ENCODE measurements at regions not wholly inside any gene's neighbourhood (a gene's known extent, or its start where the extent isn't known, plus 50 kb on each side); places are given as distances from the start of the nearest gene placed in this dataset.

DNA sequence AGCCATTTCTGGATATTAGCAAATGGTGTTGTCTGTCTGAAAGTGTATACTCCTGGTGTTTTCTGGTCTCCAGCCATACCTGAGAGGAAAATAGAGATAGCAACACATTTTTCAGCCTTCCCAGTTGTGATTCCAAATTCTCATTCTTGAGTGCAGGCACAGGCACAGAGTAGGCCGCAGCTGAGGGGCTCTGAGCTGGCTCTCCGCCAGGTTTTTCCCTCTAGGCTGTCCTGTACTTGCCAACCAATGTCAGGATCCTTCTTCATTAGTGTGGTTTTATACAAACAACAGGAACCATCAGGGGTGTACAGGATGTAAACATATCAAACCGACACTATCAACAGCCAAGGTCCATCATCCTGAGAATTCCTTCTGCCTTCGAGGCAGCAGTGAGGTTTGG lies 1733.6 kb upstream of the CELF4 start:
- Histone ChIP-seq H3K4me3 (ENCODE audit: low read depth, low read length, poor library complexity, severe bottlenecking) (no peak overlapping the region), H2AFZ (ENCODE audit: low read length) (no peak overlapping the region), H3K9me3 (ENCODE audit: low read length) (no peaks in the 10 kb centered on the region), H3K79me2 (ENCODE audit: insufficient read depth, low read length) (no peaks in the 10 kb centered on the region), H3K9me2 (ENCODE audit: low read depth, low read length) (no peaks in the 10 kb centered on the region), H3K4me1 (ENCODE audit: insufficient read depth, low read length, severe bottlenecking) (no peaks in the 10 kb centered on the region), H3K9ac (ENCODE audit: low read length) (no peak overlapping the region), H3F3A (ENCODE audit: insufficient read depth, low read length) (no peaks in the 10 kb centered on the region), H3K36me3 (ENCODE audit: insufficient read depth, low read length) (no peaks in the 10 kb centered on the region), H3K4me2 (ENCODE audit: low read length) (no peak overlapping the region), H3K27me3 (ENCODE audit: insufficient read depth, low read length) (no peaks in the 10 kb centered on the region), H4K20me1 (ENCODE audit: insufficient read depth, low read length) (no peaks in the 10 kb centered on the region), H3K27ac (ENCODE audit: low read depth, low read length, poor library complexity, severe bottlenecking) (no peak overlapping the region)
- TF ChIP-seq, protein P1, sequence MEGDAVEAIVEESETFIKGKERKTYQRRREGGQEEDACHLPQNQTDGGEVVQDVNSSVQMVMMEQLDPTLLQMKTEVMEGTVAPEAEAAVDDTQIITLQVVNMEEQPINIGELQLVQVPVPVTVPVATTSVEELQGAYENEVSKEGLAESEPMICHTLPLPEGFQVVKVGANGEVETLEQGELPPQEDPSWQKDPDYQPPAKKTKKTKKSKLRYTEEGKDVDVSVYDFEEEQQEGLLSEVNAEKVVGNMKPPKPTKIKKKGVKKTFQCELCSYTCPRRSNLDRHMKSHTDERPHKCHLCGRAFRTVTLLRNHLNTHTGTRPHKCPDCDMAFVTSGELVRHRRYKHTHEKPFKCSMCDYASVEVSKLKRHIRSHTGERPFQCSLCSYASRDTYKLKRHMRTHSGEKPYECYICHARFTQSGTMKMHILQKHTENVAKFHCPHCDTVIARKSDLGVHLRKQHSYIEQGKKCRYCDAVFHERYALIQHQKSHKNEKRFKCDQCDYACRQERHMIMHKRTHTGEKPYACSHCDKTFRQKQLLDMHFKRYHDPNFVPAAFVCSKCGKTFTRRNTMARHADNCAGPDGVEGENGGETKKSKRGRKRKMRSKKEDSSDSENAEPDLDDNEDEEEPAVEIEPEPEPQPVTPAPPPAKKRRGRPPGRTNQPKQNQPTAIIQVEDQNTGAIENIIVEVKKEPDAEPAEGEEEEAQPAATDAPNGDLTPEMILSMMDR (IDR thresholded peaks at IDR 0.05; ENCODE audit: low read length): no peak
- TF ChIP-seq EZH2 (IDR thresholded peaks at IDR 0.05; ENCODE audit: borderline replicate concordance, low read length): no peak

DNA sequence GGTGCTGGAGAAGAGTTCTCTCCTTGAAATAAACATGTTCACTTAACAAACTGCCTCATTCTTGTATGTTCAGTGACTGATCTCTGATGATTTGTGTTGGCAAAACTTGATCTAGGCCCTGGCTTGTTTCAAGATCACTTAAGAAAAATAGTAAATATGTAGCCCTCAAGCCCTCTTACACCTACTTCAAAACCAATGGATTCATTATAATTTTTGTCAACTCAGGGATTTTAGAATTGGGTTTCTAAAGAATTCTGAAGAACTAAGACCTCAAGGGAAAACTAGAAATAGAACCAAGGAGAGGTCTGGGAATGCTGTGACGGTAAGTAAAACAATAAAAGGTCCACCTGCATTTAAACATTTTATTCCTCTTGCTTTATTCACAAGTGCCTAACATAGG lies 1731.6 kb upstream of the CELF4 start:
- no peak overlapping the region for H3K27ac ChIP-seq (ENCODE audit: low read depth, low read length, poor library complexity, severe bottlenecking)
- H3K4me2 ChIP-seq (ENCODE audit: low read length): no peak overlapping the region
- no peak for TF ChIP-seq EZH2 (IDR thresholded peaks at IDR 0.05; ENCODE audit: borderline replicate concordance, low read length)
- TF ChIP-seq, protein P1 (IDR thresholded peaks at IDR 0.05; ENCODE audit: low read length): no peak
- no peaks in the 10 kb centered on the region for H4K20me1 ChIP-seq (ENCODE audit: insufficient read depth, low read length)
- no peaks in the 10 kb centered on the region for H3K79me2 ChIP-seq (ENCODE audit: insufficient read depth, low read length)
- no peak overlapping the region for H3K9ac ChIP-seq (ENCODE audit: low read length)
- H3K4me1 ChIP-seq (ENCODE audit: insufficient read depth, low read length, severe bottlenecking): no peaks in the 10 kb centered on the region
- H3K9me3 ChIP-seq (ENCODE audit: low read length): no peaks in the 10 kb centered on the region
- no peaks in the 10 kb centered on the region for H3K9me2 ChIP-seq (ENCODE audit: low read depth, low read length)
- no peaks in the 10 kb centered on the region for H3F3A ChIP-seq (ENCODE audit: insufficient read depth, low read length)
- no peaks in the 10 kb centered on the region for H3K36me3 ChIP-seq (ENCODE audit: insufficient read depth, low read length)
- H3K27me3 ChIP-seq (ENCODE audit: insufficient read depth, low read length): no peaks in the 10 kb centered on the region
- H3K4me3 ChIP-seq (ENCODE audit: low read depth, low read length, poor library complexity, severe bottlenecking): no peak overlapping the region
- no peak overlapping the region for H2AFZ ChIP-seq (ENCODE audit: low read length)

DNA sequence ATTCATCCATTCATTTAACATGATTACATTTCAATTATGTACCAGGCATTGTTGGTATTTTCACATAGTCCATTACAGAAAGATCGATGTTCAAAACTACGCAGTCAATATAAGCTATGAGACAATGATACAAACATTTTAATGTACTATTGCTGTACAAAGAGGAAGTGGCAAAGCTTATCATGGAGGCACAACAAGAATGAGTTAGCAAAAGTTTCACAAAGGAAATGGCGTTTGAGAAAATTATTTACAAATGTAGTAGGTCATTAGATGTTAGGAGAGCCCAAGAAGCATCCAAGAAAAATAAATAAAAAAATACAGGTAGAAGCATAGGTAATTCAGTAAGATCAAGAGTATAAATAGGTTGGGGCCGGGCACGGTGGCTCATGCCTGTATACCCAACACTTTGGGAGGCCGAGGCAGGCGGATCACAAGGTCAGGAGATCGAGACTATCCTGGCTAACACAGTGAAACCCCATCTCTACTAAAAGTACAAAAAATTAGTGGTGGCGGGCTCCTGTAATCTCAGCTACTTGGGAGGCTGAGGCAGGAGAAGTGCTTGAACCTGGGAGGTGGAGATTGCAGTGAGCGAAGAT lies 1730.8 kb upstream of the CELF4 start:
- no peaks in the 10 kb centered on the region for H3K9me3 ChIP-seq (ENCODE audit: low read length)
- H3K36me3 ChIP-seq (ENCODE audit: insufficient read depth, low read length): no peaks in the 10 kb centered on the region
- H2AFZ ChIP-seq (ENCODE audit: low read length): no peak overlapping the region

More for the DNA sequence above, 1730.8 kb upstream of the CELF4 start:
- no peak overlapping the region for H3K4me2 ChIP-seq (ENCODE audit: low read length)
- no peaks in the 10 kb centered on the region for H3K9me2 ChIP-seq (ENCODE audit: low read depth, low read length)
- no peaks in the 10 kb centered on the region for H3K4me1 ChIP-seq (ENCODE audit: insufficient read depth, low read length, severe bottlenecking)
- no peak overlapping the region for H3K4me3 ChIP-seq (ENCODE audit: low read depth, low read length, poor library complexity, severe bottlenecking)
- H4K20me1 ChIP-seq (ENCODE audit: insufficient read depth, low read length): no peaks in the 10 kb centered on the region
- no peak overlapping the region for H3K27ac ChIP-seq (ENCODE audit: low read depth, low read length, poor library complexity, severe bottlenecking)
- H3K79me2 ChIP-seq (ENCODE audit: insufficient read depth, low read length): no peaks in the 10 kb centered on the region
- H3K27me3 ChIP-seq (ENCODE audit: insufficient read depth, low read length): no peaks in the 10 kb centered on the region
- TF ChIP-seq, protein P1 (IDR thresholded peaks at IDR 0.05; ENCODE audit: low read length): no peak
- TF ChIP-seq EZH2 (IDR thresholded peaks at IDR 0.05; ENCODE audit: borderline replicate concordance, low read length): no peak
- no peak overlapping the region for H3K9ac ChIP-seq (ENCODE audit: low read length)
- no peaks in the 10 kb centered on the region for H3F3A ChIP-seq (ENCODE audit: insufficient read depth, low read length)
